ENCODE measurements at regions not wholly inside any gene's neighbourhood (a gene's known extent, or its start where the extent isn't known, plus 50 kb on each side); places are given as distances from the start of the nearest gene placed in this dataset.
"Not testable (repeated sequence)": the region's sequence is repeated elsewhere in the genome, so short reads cannot be mapped to it uniquely, and the experiment has no call there.

DNA sequence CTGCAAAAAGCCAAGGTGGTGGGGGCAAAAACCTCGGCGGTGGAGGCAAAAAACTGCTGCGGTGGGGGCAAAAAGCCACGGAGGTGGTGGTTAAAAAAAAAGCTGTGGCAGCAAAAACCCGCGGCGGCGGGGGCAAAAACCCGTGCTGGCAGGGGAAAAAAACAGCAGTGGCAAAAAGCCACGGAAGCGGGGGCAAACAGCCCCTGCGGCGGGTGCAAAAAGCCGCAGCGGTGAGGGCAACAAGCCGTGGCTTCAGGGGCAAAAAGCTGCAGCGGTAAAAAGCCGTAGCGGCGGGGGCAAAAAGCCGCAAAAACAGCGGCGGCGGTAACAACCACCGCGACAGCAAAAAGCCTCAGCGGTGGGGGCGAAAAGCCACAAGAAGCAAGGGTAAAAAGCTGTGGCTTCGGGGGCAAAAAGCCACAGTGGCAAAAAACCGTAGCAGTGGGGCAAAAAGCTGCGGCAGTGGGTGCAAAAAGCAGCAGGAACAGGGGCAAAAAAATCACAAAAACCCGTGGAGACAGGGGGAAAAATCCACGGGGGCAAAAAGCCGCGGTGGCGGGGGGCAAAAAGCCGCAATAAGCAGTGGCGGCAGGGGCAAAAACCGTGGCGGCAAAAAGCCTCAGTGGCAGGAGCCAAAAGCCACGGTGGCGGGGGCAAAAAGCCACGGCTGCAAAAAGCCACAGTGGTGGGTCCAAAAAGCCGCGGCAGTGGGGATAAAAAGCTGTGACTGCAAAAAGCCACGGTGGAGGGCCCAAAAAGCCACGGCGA, 193.7 kb downstream of the SHCBP1 start:
- Histone ChIP-seq H3K36me3 (no peaks in the 10 kb centered on the region), H3K27ac (no peak overlapping the region), H3K9me3 (ENCODE audit: low read depth) (no peaks in the 10 kb centered on the region), H3K4me3 (no peak overlapping the region), H3K4me1 (ENCODE audit: low read depth) (no peaks in the 10 kb centered on the region), H3K27me3 (no peaks in the 10 kb centered on the region)
- no peak for TF ChIP-seq CTCF (IDR thresholded peaks at IDR 0.05; ENCODE audit: low read depth, low read length)
- DNase-seq (ENCODE audit: low read depth in 1 of 2, low spot score in 1 of 2): no peak

DNA sequence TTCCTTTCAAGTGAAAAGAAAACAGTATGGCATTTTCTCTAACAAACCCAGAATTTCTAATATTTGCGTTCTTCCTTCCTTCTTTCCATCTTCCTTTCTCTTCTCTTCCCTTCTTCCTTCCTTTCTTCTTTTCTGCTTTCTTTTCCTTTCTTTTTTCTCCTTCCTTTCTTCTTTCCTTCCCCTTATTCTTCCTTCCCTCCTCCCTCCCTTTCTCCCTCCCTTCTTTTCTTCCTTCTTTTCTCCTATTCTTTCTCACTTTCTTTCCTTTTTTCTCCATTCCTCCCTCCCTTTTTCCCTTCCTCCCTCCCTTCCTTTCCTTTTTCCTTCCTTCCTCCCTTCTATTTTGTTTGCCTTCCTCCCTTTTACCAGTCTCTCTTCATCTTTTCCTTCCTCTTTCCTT, 194.8 kb downstream of the SHCBP1 start:
- DNase-seq (ENCODE audit: low read depth in 1 of 2, low spot score in 1 of 2): no peak
- H3K36me3 ChIP-seq: no peaks in the 10 kb centered on the region
- TF ChIP-seq CTCF (IDR thresholded peaks at IDR 0.05; ENCODE audit: low read depth, low read length): no peak
- no peaks in the 10 kb centered on the region for H3K4me1 ChIP-seq (ENCODE audit: low read depth)
- H3K4me3 ChIP-seq: no peak overlapping the region
- H3K9me3 ChIP-seq (ENCODE audit: low read depth): no peaks in the 10 kb centered on the region
- no peaks in the 10 kb centered on the region for H3K27me3 ChIP-seq
- H3K27ac ChIP-seq: no peak overlapping the region

DNA sequence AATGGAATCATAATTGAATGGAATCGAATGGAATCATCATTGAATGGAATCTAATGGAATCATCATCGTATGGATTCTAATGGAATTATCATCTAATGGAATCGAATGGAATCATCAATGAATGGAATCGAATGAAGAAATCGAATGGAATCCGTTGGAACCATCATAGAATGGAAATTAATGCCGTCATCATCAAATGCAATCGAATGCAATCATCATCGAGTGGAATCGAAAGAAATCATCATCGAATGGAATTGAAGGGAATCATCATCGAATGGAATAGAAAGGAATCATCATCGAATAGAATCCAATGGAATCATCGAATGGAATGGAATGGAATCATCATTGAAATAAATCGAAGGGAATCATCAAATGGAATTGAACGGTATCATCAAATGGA, 217.2 kb downstream of the SHCBP1 start:
- no peaks in the 10 kb centered on the region for H3K4me1 ChIP-seq (ENCODE audit: low read depth)
- H3K9me3 ChIP-seq (ENCODE audit: low read depth): peaks cover 3% of the 10 kb centered on the region
- H3K27me3 ChIP-seq: no peaks in the 10 kb centered on the region
- TF ChIP-seq CTCF (IDR thresholded peaks at IDR 0.05; ENCODE audit: low read depth, low read length): no peak
- H3K27ac ChIP-seq: no peak overlapping the region
- no peaks in the 10 kb centered on the region for H3K36me3 ChIP-seq
- no peak overlapping the region for H3K4me3 ChIP-seq
- no peak for DNase-seq (ENCODE audit: low read depth in 1 of 2, low spot score in 1 of 2)

GRCh38 chr16:46398559-46398958, 222.6 kb downstream of the SHCBP1 start:
- H3K4me3 ChIP-seq; H3K9me3 ChIP-seq (ENCODE audit: low read depth); H3K4me1 ChIP-seq (ENCODE audit: low read depth); H3K27me3 ChIP-seq; H3K36me3 ChIP-seq; H3K27ac ChIP-seq; DNase-seq (ENCODE audit: low read depth in 1 of 2, low spot score in 1 of 2): not testable (repeated sequence)

GRCh38 chr16:46396883-46397270, 224.3 kb downstream of the SHCBP1 start:
- H3K36me3 ChIP-seq; DNase-seq (ENCODE audit: low read depth in 1 of 2, low spot score in 1 of 2); H3K27me3 ChIP-seq; H3K9me3 ChIP-seq (ENCODE audit: low read depth); H3K4me1 ChIP-seq (ENCODE audit: low read depth); H3K27ac ChIP-seq; H3K4me3 ChIP-seq: not testable (repeated sequence)

GRCh38 chr16:46396131-46396882, 224.9 kb downstream of the SHCBP1 start:
- not testable (repeated sequence) for H3K27ac ChIP-seq; H3K4me3 ChIP-seq; H3K27me3 ChIP-seq; H3K4me1 ChIP-seq (ENCODE audit: low read depth); H3K36me3 ChIP-seq; H3K9me3 ChIP-seq (ENCODE audit: low read depth)
- DNase-seq (ENCODE audit: low read depth in 1 of 2, low spot score in 1 of 2): peak in 1 of 2 donors; percentile 3

DNA sequence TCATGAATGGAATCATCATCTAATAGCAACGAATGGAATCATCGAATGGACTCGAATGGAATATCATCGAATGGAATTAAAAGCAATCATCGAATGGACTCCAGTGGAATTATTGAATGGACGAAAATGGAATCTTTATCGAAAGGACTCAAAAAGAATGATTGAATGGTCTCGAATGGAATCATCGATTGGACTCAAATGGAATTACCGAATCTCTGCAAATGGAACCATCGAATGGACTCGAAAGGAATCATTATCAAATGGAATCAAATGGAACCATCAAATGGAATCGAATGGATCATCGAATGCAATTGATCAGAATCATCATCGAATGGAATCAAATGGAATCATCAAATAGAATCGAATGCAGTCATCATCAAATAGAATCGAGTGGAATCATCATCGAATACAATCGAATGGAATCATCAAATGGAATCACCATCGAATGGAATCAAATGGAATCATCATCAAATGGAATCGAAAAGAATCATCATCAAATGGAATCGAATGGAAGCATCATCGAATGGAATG, 225.7 kb downstream of the SHCBP1 start:
- H3K9me3 ChIP-seq (ENCODE audit: low read depth); H3K4me1 ChIP-seq (ENCODE audit: low read depth); H3K27ac ChIP-seq; H3K36me3 ChIP-seq; H3K27me3 ChIP-seq; H3K4me3 ChIP-seq: not testable (repeated sequence)
- peak in 1 of 2 donors; percentile 16 for DNase-seq (ENCODE audit: low read depth in 1 of 2, low spot score in 1 of 2)

- not testable (repeated sequence) for H3K4me3 ChIP-seq; H3K36me3 ChIP-seq; H3K9me3 ChIP-seq (ENCODE audit: low read depth); H3K27ac ChIP-seq; H3K27me3 ChIP-seq; H3K4me1 ChIP-seq (ENCODE audit: low read depth); DNase-seq (ENCODE audit: low read depth in 1 of 2, low spot score in 1 of 2)
These were observed 226.2 kb downstream of the SHCBP1 start for GRCh38 chr16:46394963-46395362.

GRCh38 chr16:46394149-46394548, 227.0 kb downstream of the SHCBP1 start:
- H3K36me3 ChIP-seq; H3K27ac ChIP-seq; H3K27me3 ChIP-seq; H3K9me3 ChIP-seq (ENCODE audit: low read depth); DNase-seq (ENCODE audit: low read depth in 1 of 2, low spot score in 1 of 2); H3K4me3 ChIP-seq; H3K4me1 ChIP-seq (ENCODE audit: low read depth): not testable (repeated sequence)

GRCh38 chr16:46392930-46393722, 228.1 kb downstream of the SHCBP1 start:
- not testable (repeated sequence) for H3K4me1 ChIP-seq (ENCODE audit: low read depth); H3K4me3 ChIP-seq; H3K9me3 ChIP-seq (ENCODE audit: low read depth); H3K27me3 ChIP-seq; H3K36me3 ChIP-seq; H3K27ac ChIP-seq
- DNase-seq (ENCODE audit: low read depth in 1 of 2, low spot score in 1 of 2): peak; percentile 10 to 28
